GM06990 (cell line): ENCODE measurements at regions not wholly inside any gene's neighbourhood (a gene's known extent, or its start where the extent isn't known, plus 50 kb on each side); places are given as distances from the start of the nearest gene placed in this dataset.
"Not testable (repeated sequence)": the region's sequence is repeated elsewhere in the genome, so short reads cannot be mapped to it uniquely, and the experiment has no call there.

Experiments used
- DNase-seq: peaks from one replicate; pipeline ENCODE4 v3.0.0-alpha.2; 2011; ENCODE audit not compliant: insufficient read length; ENCODE audit errors: extremely low read depth
- H3K27me3 ChIP-seq: replicated peaks from 2 replicates; pipeline ENCODE4 v1.6.0; 2011; ENCODE audit warnings: low read length; ENCODE audit not compliant: control insufficient read depth, insufficient read depth
- H3K36me3 ChIP-seq: 2 replicates; pipeline ENCODE4 v1.5.1; 2011; ENCODE audit warnings: low read length; ENCODE audit not compliant: control insufficient read depth, insufficient read depth
- H3K4me3 ChIP-seq: replicated peaks from 2 replicates; pipeline ENCODE4 v1.5.1; 2011; ENCODE audit warnings: low read depth, mild to moderate bottlenecking, control low read depth, low read length
- CTCF ChIP-seq: IDR thresholded peaks from 2 replicates; pipeline ENCODE4 v1.5.1; 2011; ENCODE audit warnings: low read length, control low read depth, mild to moderate bottlenecking, inconsistent platforms; ENCODE audit not compliant: insufficient read depth, poor library complexity, severe bottlenecking

- H3K27me3 ChIP-seq, H3K36me3 ChIP-seq, H3K4me3 ChIP-seq, DNase-seq: not testable (repeated sequence)
These were observed 73.4 kb upstream of the SAMD11 start for GRCh38 chr1:850318-850717.

- DNase-seq, H3K36me3 ChIP-seq, H3K4me3 ChIP-seq, H3K27me3 ChIP-seq: not testable (repeated sequence)
These were observed 72.3 kb upstream of the SAMD11 start for GRCh38 chr1:851398-851797.

GRCh38 chr1:851841-852240, 71.9 kb upstream of the SAMD11 start:
- DNase-seq, H3K36me3 ChIP-seq, H3K27me3 ChIP-seq, H3K4me3 ChIP-seq: not testable (repeated sequence)

- not testable (repeated sequence) for H3K27me3 ChIP-seq, H3K4me3 ChIP-seq
These were observed 68.3 kb upstream of the SAMD11 start for GRCh38 chr1:855202-855981.

GRCh38 chr1:856541-857057, 67.1 kb upstream of the SAMD11 start:
- not testable (repeated sequence) for DNase-seq, H3K4me3 ChIP-seq, H3K36me3 ChIP-seq, H3K27me3 ChIP-seq

More at GRCh38 chr1:855202-855981, 68.3 kb upstream of the SAMD11 start:
- DNase-seq, H3K36me3 ChIP-seq: not testable (repeated sequence)

- not testable (repeated sequence) for H3K27me3 ChIP-seq, H3K36me3 ChIP-seq, H3K4me3 ChIP-seq, DNase-seq
These were observed 65.6 kb upstream of the SAMD11 start for GRCh38 chr1:857926-858648.

- not testable (repeated sequence) for H3K36me3 ChIP-seq, H3K4me3 ChIP-seq, H3K27me3 ChIP-seq, DNase-seq
These were observed 65.1 kb upstream of the SAMD11 start for GRCh38 chr1:858649-859041.

GRCh38 chr1:860941-861340, 62.8 kb upstream of the SAMD11 start:
- H3K4me3 ChIP-seq, H3K27me3 ChIP-seq, DNase-seq, H3K36me3 ChIP-seq: not testable (repeated sequence)

GRCh38 chr1:861714-862113, 62.0 kb upstream of the SAMD11 start:
- no peaks in the 10 kb centered on the region for H3K36me3 ChIP-seq
- H3K4me3 ChIP-seq: no peak overlapping the region
- no peak for DNase-seq
- H3K27me3 ChIP-seq: no peaks in the 10 kb centered on the region
- TF ChIP-seq CTCF: no peak

- DNase-seq, H3K27me3 ChIP-seq, H3K36me3 ChIP-seq, H3K4me3 ChIP-seq: not testable (repeated sequence)
These were observed 61.1 kb upstream of the SAMD11 start for GRCh38 chr1:862601-863000.

GRCh38 chr1:865633-866032, 58.1 kb upstream of the SAMD11 start:
- DNase-seq: peak; percentile 23
- not testable (repeated sequence) for H3K36me3 ChIP-seq, H3K4me3 ChIP-seq, H3K27me3 ChIP-seq
